Coronary artery (tissue), 2 donors: ENCODE measurements at regions not wholly inside any gene's neighbourhood (a gene's known extent, or its start where the extent isn't known, plus 50 kb on each side); places are given as distances from the start of the nearest gene placed in this dataset.

Experiments used
- DNase-seq: peaks from one replicate; pipeline ENCODE4 v3.0.0-alpha.2; 2017; ENCODE audit warnings: low spot score
- H3K27ac ChIP-seq, 2 donors: fragments of 200-600 bp; sonication (generic); one replicate each; pipeline ENCODE4 v1.5.1; 2016 to 2019
- H3K4me3 ChIP-seq: fragments of 200-600 bp; sonication (generic); 2 replicates; pipeline ENCODE4 v1.5.1; 2016; ENCODE audit warnings: mild to moderate bottlenecking, moderate library complexity
- CTCF ChIP-seq: fragments of 200-600 bp; sonication (generic); IDR thresholded peaks from one replicate; pipeline ENCODE4 v1.5.1; 2019; ENCODE audit warnings: antibody characterized with exemption

DNA sequence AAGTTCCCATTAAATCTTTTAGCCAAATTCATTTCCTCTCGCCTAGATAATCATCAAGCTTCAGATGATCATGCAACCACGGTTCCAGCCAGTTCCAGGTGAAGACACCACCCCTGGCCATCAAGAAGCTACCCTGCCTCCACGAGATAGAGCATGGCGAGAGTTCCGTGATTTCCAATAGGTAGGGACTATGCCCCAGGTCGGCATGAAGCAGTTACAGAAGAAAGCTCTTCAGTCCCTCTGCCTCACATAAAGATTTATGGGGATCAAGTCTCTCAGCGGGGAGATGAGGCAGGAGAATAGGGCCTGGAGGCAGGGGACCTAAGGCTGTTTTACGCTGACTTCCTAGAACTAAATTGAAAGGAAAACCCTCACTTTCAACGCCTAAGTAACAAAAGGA is 183.9 kb downstream of the OR13H1 start:
- no peak for TF ChIP-seq CTCF
- DNase-seq = no peak
- Histone ChIP-seq H3K4me3 (peak overlapping the region; percentile 64), H3K27ac (no peak overlapping the region)

- DNase-seq = peak; percentile 85
- H3K27ac ChIP-seq = peak overlapping the region; percentile 77 to 89
- TF ChIP-seq CTCF = no peak
- H3K4me3 ChIP-seq = peak overlapping the region; percentile 64
Measured at GRCh38 chrX:131728295-131729145, 184.6 kb downstream of the OR13H1 start.

DNA sequence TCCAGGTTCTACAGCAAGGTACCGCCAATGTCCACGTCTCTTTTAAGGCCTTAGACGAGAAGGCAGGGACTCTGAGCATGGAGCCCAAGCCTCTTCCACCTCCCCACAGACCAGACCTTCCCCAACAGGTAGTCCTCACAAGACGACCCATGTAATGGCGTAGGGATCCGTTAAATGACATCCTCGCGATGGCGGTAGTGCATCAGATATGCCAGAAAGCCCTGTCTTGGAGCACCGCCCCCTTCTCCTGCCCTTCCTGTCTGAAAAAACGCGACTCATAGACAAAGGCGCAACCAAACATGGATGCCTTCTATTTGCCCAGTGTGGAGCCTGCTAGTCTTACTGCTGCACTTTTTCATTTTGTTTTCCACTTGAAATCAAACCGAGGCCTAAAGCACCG is 185.4 kb downstream of the OR13H1 start:
- peak overlapping the region; percentile 77 to 89 for H3K27ac ChIP-seq
- no peak for TF ChIP-seq CTCF
- H3K4me3 ChIP-seq = peak overlapping the region; percentile 64
- peak; percentile 89 for DNase-seq

DNA sequence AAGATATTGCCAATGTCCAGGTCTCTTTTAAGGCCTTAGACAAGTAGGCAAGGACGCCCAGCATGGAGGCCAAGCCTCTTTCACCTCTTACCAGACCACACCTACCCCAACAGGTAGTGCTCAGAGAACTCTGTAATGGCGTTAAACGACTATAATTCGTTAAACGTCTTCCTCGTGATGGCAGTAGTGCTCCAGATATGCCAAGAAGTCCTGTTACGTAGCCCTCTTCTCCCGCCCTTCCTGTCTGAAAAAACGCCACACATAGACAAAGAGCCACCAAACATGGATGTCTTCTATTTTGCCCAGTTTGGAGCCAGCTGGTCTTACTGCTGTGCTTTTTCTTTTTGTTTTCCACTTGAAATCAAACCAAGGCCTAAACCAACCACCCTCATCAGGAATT is 190.7 kb downstream of the OR13H1 start:
- no peak for TF ChIP-seq CTCF
- Histone ChIP-seq H3K27ac (peak overlapping the region in 1 of 2 donors; percentile 3), H3K4me3 (peak overlapping the region; percentile 48)
- DNase-seq = peak; percentile 78

DNA sequence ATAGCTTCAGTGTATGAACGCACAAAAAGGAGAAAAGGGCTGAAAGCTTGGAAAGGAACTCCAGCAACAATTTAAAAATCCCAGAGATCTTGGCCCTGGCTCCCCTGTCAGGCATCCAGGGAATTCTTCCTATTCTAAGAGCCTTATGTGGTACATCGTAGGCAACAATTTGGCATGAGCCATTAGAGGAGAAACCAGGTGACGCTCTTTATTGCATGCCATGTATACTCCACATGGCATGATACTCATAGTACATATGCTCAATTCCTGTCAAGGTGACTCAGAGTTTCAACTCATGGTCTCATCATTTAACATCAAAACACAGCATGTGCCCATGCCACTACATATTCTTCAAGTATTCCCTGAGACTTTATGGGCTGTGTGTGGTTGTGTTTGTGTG is 191.3 kb downstream of the OR13H1 start:
- DNase-seq = no peak
- no peak for TF ChIP-seq CTCF
- Histone ChIP-seq H3K4me3 (peak overlapping the region; percentile 48), H3K27ac (peak overlapping the region in 1 of 2 donors; percentile 3)

DNA sequence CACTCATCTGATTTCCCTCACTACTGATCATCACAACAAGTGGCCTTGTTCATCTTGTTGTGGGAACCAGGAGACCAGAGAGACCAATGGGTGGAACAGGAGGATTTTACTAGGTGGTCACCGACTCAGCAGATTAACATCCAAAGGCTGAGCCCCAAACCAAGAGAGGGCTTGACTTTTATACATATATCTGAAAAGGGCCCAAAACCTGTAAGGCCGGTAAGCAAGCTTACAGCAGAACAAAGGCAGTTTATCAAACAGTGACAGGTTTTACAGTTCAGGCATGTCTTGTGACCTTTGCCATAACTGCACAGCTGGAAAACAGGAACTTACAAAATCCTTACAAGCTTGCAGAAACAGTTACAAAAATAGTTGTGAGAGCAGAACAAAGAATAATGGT is 195.9 kb downstream of the OR13H1 start:
- no peak overlapping the region for H3K4me3 ChIP-seq
- no peak for TF ChIP-seq CTCF
- DNase-seq = no peak
- no peak overlapping the region for H3K27ac ChIP-seq

- DNase-seq = peak; percentile 80
- H3K4me3 ChIP-seq = peak overlapping the region; percentile 59
- TF ChIP-seq CTCF = no peak
- H3K27ac ChIP-seq = peak overlapping the region; percentile 60 to 80
Measured at GRCh38 chrX:131741103-131741581, 197.3 kb downstream of the OR13H1 start.
